ENCODE measurements at regions not wholly inside any gene's neighbourhood (a gene's known extent, or its start where the extent isn't known, plus 50 kb on each side); places are given as distances from the start of the nearest gene placed in this dataset.

DNA sequence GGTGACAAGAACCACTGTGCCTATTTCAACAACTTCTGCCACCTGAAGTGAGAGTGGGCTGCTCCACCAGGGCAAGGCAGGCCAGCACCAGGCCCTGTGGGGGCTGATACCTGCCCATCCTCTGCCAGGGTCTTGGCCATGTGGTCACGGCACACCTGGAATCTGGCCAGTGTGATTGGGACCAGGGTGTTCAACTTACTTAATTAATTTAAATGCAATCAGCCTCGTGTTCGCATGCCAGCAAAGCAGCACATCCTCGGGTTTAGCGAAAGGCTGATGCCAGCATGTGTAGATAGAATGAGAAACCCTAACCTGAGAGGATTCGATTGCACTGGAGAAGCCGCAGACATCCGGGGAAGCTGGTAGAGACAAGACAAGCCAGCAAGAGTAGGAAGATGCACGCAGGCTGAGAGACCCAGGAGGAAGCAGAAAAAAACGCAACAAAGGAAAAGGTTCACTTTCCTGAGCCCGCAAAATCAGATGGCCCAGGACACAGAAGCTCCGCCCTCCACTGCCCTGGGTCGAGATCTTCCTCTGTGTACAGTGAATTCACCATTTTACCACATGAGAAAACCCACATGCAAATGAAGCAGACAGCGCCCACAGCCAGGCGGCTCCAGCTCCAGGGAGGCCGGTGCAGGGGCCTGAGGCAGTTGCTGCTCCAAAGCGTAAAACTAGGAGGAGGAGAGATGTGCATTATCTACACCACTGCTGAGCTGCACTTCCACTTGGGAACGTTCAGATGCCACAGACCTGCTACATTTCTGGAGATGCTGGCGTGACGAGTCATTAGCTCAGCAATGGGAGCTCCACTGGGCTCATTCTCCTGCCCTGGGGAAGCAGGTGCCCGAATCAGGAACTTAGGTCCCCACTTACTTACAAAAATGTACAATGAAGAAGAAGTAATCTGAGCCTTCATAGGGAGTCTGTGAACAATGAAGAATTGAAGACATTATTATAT is 92.1 kb downstream of the TMEM18 start:
- no peak overlapping the region for H3K4me2 ChIP-seq (ENCODE audit: low read depth, low read length)
- H3K36me3 ChIP-seq (replicated peaks in 1 of 2; ENCODE audit: control insufficient read depth in 1 of 2, insufficient read depth in 2 of 2, low read length in 2 of 2), result no peaks in the 10 kb centered on the region
- no TSS peak for BruUV-seq (replicated peaks)
- in situ Hi-C loops (cut with HindIII; ENCODE audit: extremely low pct_ligation_motif_present, low pct_unique_long_range_greater_than_20kb), result no loop called here
- ChIA-PET POLR2A (no interaction called here), CTCF (ENCODE audit: low intra/inter-chr PET ratio, low total read pairs) (no interaction called here)
- H3K79me2 ChIP-seq (ENCODE audit: insufficient read depth, low read length), result no peaks in the 10 kb centered on the region
- no peak overlapping the region for H2AFZ ChIP-seq (ENCODE audit: low read length)
- no peaks in the 10 kb centered on the region for H4K20me1 ChIP-seq (ENCODE audit: insufficient read depth, low read length)
- peak; percentile 29 for ATAC-seq
- intact Hi-C loops (cut with micrococcal nuclease; ENCODE audit: unreplicated experiment), result no loop called here
- H3K27ac ChIP-seq (ENCODE audit: extremely low read length, insufficient read depth, low read length), result no peak overlapping the region
- 14% methylated on average over 17 of the region's 21 CpGs for WGBS (ENCODE audit: low lambda C conversion rate)
- TF ChIP-seq BRD4 (CRISPR knock-in tag; IDR thresholded peaks at IDR 0.05) (no peak), KLF6 (CRISPR knock-in tag; IDR thresholded peaks at IDR 0.05) (no peak), MEF2D (CRISPR knock-in tag; IDR thresholded peaks at IDR 0.05) (no peak), ZNF563 (CRISPR knock-in tag; IDR thresholded peaks at IDR 0.05) (no peak), ZNF451 (CRISPR knock-in tag; IDR thresholded peaks at IDR 0.05) (no peak), HNF4A (CRISPR knock-in tag; IDR thresholded peaks at IDR 0.05) (no peak), PCBP1 (IDR thresholded peaks at IDR 0.05; ENCODE audit: borderline replicate concordance, low read depth, low read length) (no peak), YEATS2 (CRISPR knock-in tag; IDR thresholded peaks at IDR 0.05; ENCODE audit: borderline replicate concordance) (no peak), ZFP37 (CRISPR knock-in tag; IDR thresholded peaks at IDR 0.05; ENCODE audit: borderline replicate concordance) (no peak), ZNF724P (CRISPR knock-in tag; IDR thresholded peaks at IDR 0.05; ENCODE audit: borderline replicate concordance) (no peak), KMT2B (CRISPR knock-in tag; IDR thresholded peaks at IDR 0.05) (no peak)
- TF ChIP-seq, protein P1, sequence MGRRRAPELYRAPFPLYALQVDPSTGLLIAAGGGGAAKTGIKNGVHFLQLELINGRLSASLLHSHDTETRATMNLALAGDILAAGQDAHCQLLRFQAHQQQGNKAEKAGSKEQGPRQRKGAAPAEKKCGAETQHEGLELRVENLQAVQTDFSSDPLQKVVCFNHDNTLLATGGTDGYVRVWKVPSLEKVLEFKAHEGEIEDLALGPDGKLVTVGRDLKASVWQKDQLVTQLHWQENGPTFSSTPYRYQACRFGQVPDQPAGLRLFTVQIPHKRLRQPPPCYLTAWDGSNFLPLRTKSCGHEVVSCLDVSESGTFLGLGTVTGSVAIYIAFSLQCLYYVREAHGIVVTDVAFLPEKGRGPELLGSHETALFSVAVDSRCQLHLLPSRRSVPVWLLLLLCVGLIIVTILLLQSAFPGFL (CRISPR knock-in tag; IDR thresholded peaks at IDR 0.05), result no peak
- no peak overlapping the region for H3K9ac ChIP-seq (ENCODE audit: insufficient read depth, low read depth, low read length)
- no peak overlapping the region for H3K4me3 ChIP-seq (replicated peaks in 1 of 3; ENCODE audit: insufficient read depth in 1 of 3, low read depth in 2 of 3, low read length in 3 of 3)
- no peaks in the 10 kb centered on the region for H3K9me3 ChIP-seq (ENCODE audit: low read length)
- H3K4me1 ChIP-seq (ENCODE audit: insufficient read depth, low read length), result peaks cover 10% of the 10 kb centered on the region
- peaks cover 6 to 78% of the 10 kb centered on the region in 2 experiments for H3K27me3 ChIP-seq (ENCODE audit: control insufficient read depth in 1 of 2, insufficient read depth in 2 of 2, low read length in 2 of 2)
- no peak for DNase-seq (ENCODE audit: low spot score)
- no peak for FAIRE-seq

Data from HepG2 (cell line).